ENCODE measurements at regions not wholly inside any gene's neighbourhood (a gene's known extent, or its start where the extent isn't known, plus 50 kb on each side); places are given as distances from the start of the nearest gene placed in this dataset.

- no peak overlapping the region for H3K4me3 ChIP-seq
- peak overlapping the region in 1 of 2 donors; percentile 49 for H3K27ac ChIP-seq
- 45% methylated on average over 6 of the region's 6 CpGs for whole genome bisulfite sequencing
- H3K27me3 ChIP-seq (replicated peaks; ENCODE audit: insufficient read depth): no peaks in the 10 kb centered on the region
- H3K9me3 ChIP-seq: no peaks in the 10 kb centered on the region
- no peaks in the 10 kb centered on the region for H3K36me3 ChIP-seq
- peak; percentile 37 for DNase-seq (ENCODE audit: low spot score)
- intact Hi-C loops (cut with DNase I): no loop called here
- TF ChIP-seq POLR2AphosphoS5 (IDR thresholded peaks at IDR 0.05) (peak; percentile 36), POLR2A (IDR thresholded peaks at IDR 0.05) (no peak)
- H3K4me1 ChIP-seq (replicated peaks): peaks cover 6% of the 10 kb centered on the region
Observed at GRCh38 chr3:193938613-193939012, 197.3 kb upstream of the HES1 start.

GRCh38 chr3:193939527-193939926 lies 196.4 kb upstream of the HES1 start:
- no peak for DNase-seq (ENCODE audit: low spot score)
- TF ChIP-seq POLR2A (IDR thresholded peaks at IDR 0.05): no peak
- TF ChIP-seq CTCF (IDR thresholded peaks at IDR 0.05): no peak
- TF ChIP-seq POLR2AphosphoS5 (IDR thresholded peaks at IDR 0.05): no peak
- peaks cover 8% of the 10 kb centered on the region for H3K4me1 ChIP-seq (replicated peaks)
- no peak overlapping the region for H3K4me3 ChIP-seq
- H3K27me3 ChIP-seq (replicated peaks; ENCODE audit: insufficient read depth): no peaks in the 10 kb centered on the region
- no peaks in the 10 kb centered on the region for H3K9me3 ChIP-seq
- no peak overlapping the region for H3K27ac ChIP-seq
- intact Hi-C loops (cut with DNase I): no loop called here
- over 99% methylated on average over 4 of the region's 4 CpGs for WGBS
- H3K36me3 ChIP-seq: no peaks in the 10 kb centered on the region

- WGBS: 61% methylated on average over 7 of the region's 7 CpGs
- TF ChIP-seq CTCF (IDR thresholded peaks at IDR 0.05): no peak
- TF ChIP-seq POLR2A (IDR thresholded peaks at IDR 0.05): no peak
- no peak for TF ChIP-seq POLR2AphosphoS5 (IDR thresholded peaks at IDR 0.05)
- no peak for DNase-seq (ENCODE audit: low spot score)
- intact Hi-C loops (cut with DNase I): no loop called here
- Histone ChIP-seq H3K27me3 (replicated peaks; ENCODE audit: insufficient read depth) (no peaks in the 10 kb centered on the region), H3K4me1 (replicated peaks) (peaks cover 8% of the 10 kb centered on the region), H3K9me3 (no peaks in the 10 kb centered on the region), H3K36me3 (no peaks in the 10 kb centered on the region), H3K27ac (no peak overlapping the region), H3K4me3 (no peak overlapping the region)
Observed at GRCh38 chr3:193940526-193940925, 195.4 kb upstream of the HES1 start.

GRCh38 chr3:193941486-193941885 lies 194.5 kb upstream of the HES1 start:
- intact Hi-C loops (cut with DNase I): no loop called here
- H3K27me3 ChIP-seq (replicated peaks; ENCODE audit: insufficient read depth): no peaks in the 10 kb centered on the region
- no peak for TF ChIP-seq POLR2AphosphoS5 (IDR thresholded peaks at IDR 0.05)
- no peak for TF ChIP-seq POLR2A (IDR thresholded peaks at IDR 0.05)
- TF ChIP-seq CTCF (IDR thresholded peaks at IDR 0.05): no peak
- H3K9me3 ChIP-seq: no peaks in the 10 kb centered on the region
- WGBS: 78% methylated on average over 10 of the region's 10 CpGs
- H3K4me3 ChIP-seq: no peak overlapping the region
- peaks cover 8% of the 10 kb centered on the region for H3K4me1 ChIP-seq (replicated peaks)
- H3K27ac ChIP-seq: no peak overlapping the region
- no peak for DNase-seq (ENCODE audit: low spot score)
- no peaks in the 10 kb centered on the region for H3K36me3 ChIP-seq

GRCh38 chr3:193942516-193943055 lies 193.4 kb upstream of the HES1 start:
- Histone ChIP-seq H3K27me3 (replicated peaks; ENCODE audit: insufficient read depth) (no peaks in the 10 kb centered on the region), H3K9me3 (no peaks in the 10 kb centered on the region), H3K4me3 (no peak overlapping the region), H3K36me3 (no peaks in the 10 kb centered on the region), H3K27ac (peak overlapping the region in 1 of 2 donors; percentile 49), H3K4me1 (replicated peaks) (peaks cover 8% of the 10 kb centered on the region)
- intact Hi-C loops (cut with DNase I): no loop called here
- no peak for DNase-seq (ENCODE audit: low spot score)
- no peak for TF ChIP-seq CTCF (IDR thresholded peaks at IDR 0.05)
- TF ChIP-seq POLR2A (IDR thresholded peaks at IDR 0.05): no peak
- no peak for TF ChIP-seq POLR2AphosphoS5 (IDR thresholded peaks at IDR 0.05)
- 81% methylated on average over 9 of the region's 9 CpGs for WGBS

All from prostate gland (tissue), 2 donors.